GM20000 (cell line): ENCODE measurements at regions not wholly inside any gene's neighbourhood (a gene's known extent, or its start where the extent isn't known, plus 50 kb on each side); places are given as distances from the start of the nearest gene placed in this dataset.
A peak's percentile ranks its signal among the peaks of the same experiment; 100 is the strongest.
"Not testable (repeated sequence)": the region's sequence is repeated elsewhere in the genome, so short reads cannot be mapped to it uniquely, and the experiment has no call there.

Source experiments
- DNase-seq: peaks from one replicate; pipeline ENCODE4 v3.0.0; 2012; ENCODE audit warnings: low spot score
- CTCF ChIP-seq: IDR thresholded peaks from 2 replicates; pipeline ENCODE4 v1.5.1; 2012; ENCODE audit warnings: mild to moderate bottlenecking, control low read depth; ENCODE audit errors: extremely low read depth, missing control alignments

GRCh38 chr15:81680829-81681228, 306.8 kb upstream of the TMC3 start:
- DNase-seq = no peak

GRCh38 chr15:81666839-81667238, 292.8 kb upstream of the TMC3 start:
- no peak for TF ChIP-seq CTCF
- no peak for DNase-seq

More at GRCh38 chr15:81680829-81681228, 306.8 kb upstream of the TMC3 start:
- no peak for TF ChIP-seq CTCF

GRCh38 chr15:81660976-81661375, 287.0 kb upstream of the TMC3 start:
- DNase-seq = no peak
- no peak for TF ChIP-seq CTCF

- no peak for TF ChIP-seq CTCF
- peak; percentile 6 for DNase-seq
These were observed 279.2 kb upstream of the TMC3 start for GRCh38 chr15:81653259-81653658.

- TF ChIP-seq CTCF = no peak
- no peak for DNase-seq
These were observed 271.5 kb upstream of the TMC3 start for GRCh38 chr15:81645470-81645869.

GRCh38 chr15:81643771-81644170, 269.8 kb upstream of the TMC3 start:
- TF ChIP-seq CTCF = no peak
- DNase-seq = no peak

- no peak for DNase-seq
- TF ChIP-seq CTCF = no peak
These were observed 268.5 kb upstream of the TMC3 start for GRCh38 chr15:81642451-81642990.

- DNase-seq = not testable (repeated sequence)
These were observed 262.1 kb upstream of the TMC3 start for GRCh38 chr15:81636064-81636463.
